Panc1 (cell line): ENCODE measurements at regions not wholly inside any gene's neighbourhood (a gene's known extent, or its start where the extent isn't known, plus 50 kb on each side); places are given as distances from the start of the nearest gene placed in this dataset.

Source experiments
- ATAC-seq: fragments of 200-7000 bp; cut with Tn5 transposase; 2 replicates; pipeline ENCODE4 v1.9.1; 2020; ENCODE audit warnings: mild to moderate bottlenecking, moderate library complexity
- BruUV-seq: library from RNA; stranded (reverse); fragments of 400-500 nt; replicated peaks from 2 replicates; lab custom pipeline; 2021; lab: Mats Ljungman, UMichigan
- CTCF ChIA-PET: fragments of 300-600 bp; sonication (Branson Sonifier 250); formaldehyde crosslinking; loops from one replicate; lab custom pipeline; 2022; ENCODE audit warnings: antibody characterized with exemption; lab: Charles Lee
- POLR2A ChIA-PET: fragments of 300-600 bp; sonication (Branson Sonifier 250); formaldehyde crosslinking; loops from one replicate; lab custom pipeline; 2022; ENCODE audit warnings: antibody characterized with exemption; lab: Charles Lee
- DNase-seq: peaks from one replicate; pipeline ENCODE4 v3.0.0-alpha.2; 2010; ENCODE audit warnings: low read depth, low spot score
- H3K27ac ChIP-seq: 2 replicates; pipeline ENCODE4 v1.5.1; 2011; ENCODE audit warnings: mild to moderate bottlenecking, low read length, inconsistent platforms
- H3K27me3 ChIP-seq: fragments of 200-500 bp; sonication (Bioruptor generic); 2 replicates; pipeline ENCODE4 v1.6.0; 2014; ENCODE audit warnings: low read length, inconsistent platforms; ENCODE audit not compliant: control insufficient read depth, insufficient read depth
- H3K36me3 ChIP-seq: fragments of 200-500 bp; sonication (Bioruptor generic); 2 replicates; pipeline ENCODE4 v1.5.1; 2014; ENCODE audit warnings: inconsistent platforms, mild to moderate bottlenecking, low read length, moderate library complexity; ENCODE audit not compliant: control insufficient read depth, insufficient read depth
- H3K4me1 ChIP-seq: 2 replicates; pipeline ENCODE4 v1.5.1; 2011; ENCODE audit warnings: inconsistent platforms, mild to moderate bottlenecking, low read length, moderate library complexity; ENCODE audit not compliant: control insufficient read depth, insufficient read depth
- H3K4me3 ChIP-seq, 2 experiments: 2 replicates each; pipeline ENCODE4 v1.5.1; 2011 to 2012; ENCODE audit warnings: low read depth in 2 of 2, low read length in 2 of 2, mild to moderate bottlenecking in 2 of 2, inconsistent platforms in 1 of 2, moderate library complexity in 1 of 2
- H3K9me3 ChIP-seq: fragments of 200-500 bp; sonication (Bioruptor generic); 2 replicates; pipeline ENCODE4 v1.5.1; 2014; ENCODE audit warnings: low read depth, mild to moderate bottlenecking, inconsistent platforms, low read length, moderate library complexity; ENCODE audit not compliant: control insufficient read depth, insufficient read depth
- POLR2AphosphoS5 ChIP-seq: IDR thresholded peaks from 2 replicates; pipeline ENCODE4 v1.6.1; 2012; ENCODE audit warnings: mild to moderate bottlenecking, low read depth, low read length, moderate library complexity
- SIN3A ChIP-seq: IDR thresholded peaks from 2 replicates; pipeline ENCODE4 v1.6.1; 2012; ENCODE audit warnings: low read depth, mild to moderate bottlenecking, low read length, moderate library complexity, borderline replicate concordance; ENCODE audit not compliant: insufficient read depth
- TCF7L2 ChIP-seq: IDR thresholded peaks from 2 replicates; pipeline ENCODE4 v1.6.1; 2011; ENCODE audit warnings: mild to moderate bottlenecking, low read depth, low read length, inconsistent platforms
- in situ Hi-C: cut with HindIII; loops from 2 replicates; pipeline ENCODE4 v1.10.0; 2016; ENCODE audit warnings: low sequenced_read_pairs, low pct_unique_long_range_greater_than_20kb
- intact Hi-C: fragments of 100-400 bp; cut with micrococcal nuclease; formaldehyde crosslinking; loops from one replicate; pipeline ENCODE4 v1.10.0; 2022; ENCODE audit not compliant: unreplicated experiment
- TF ChIP-seq, protein P1 (sequence below): fragments of 450-650 bp; IDR thresholded peaks from 2 replicates; pipeline ENCODE4 v1.5.1; 2017; ENCODE audit warnings: mild to moderate bottlenecking
- TF ChIP-seq, protein P2 (sequence below), 2 experiments: IDR thresholded peaks; 2 replicates each; pipeline ENCODE4 v1.6.1; 2011 to 2012; ENCODE audit warnings: low read depth in 2 of 2, control low read depth in 1 of 2, low read length in 1 of 2, mild to moderate bottlenecking in 1 of 2, moderate library complexity in 1 of 2; ENCODE audit not compliant: insufficient read depth in 1 of 2

DNA sequence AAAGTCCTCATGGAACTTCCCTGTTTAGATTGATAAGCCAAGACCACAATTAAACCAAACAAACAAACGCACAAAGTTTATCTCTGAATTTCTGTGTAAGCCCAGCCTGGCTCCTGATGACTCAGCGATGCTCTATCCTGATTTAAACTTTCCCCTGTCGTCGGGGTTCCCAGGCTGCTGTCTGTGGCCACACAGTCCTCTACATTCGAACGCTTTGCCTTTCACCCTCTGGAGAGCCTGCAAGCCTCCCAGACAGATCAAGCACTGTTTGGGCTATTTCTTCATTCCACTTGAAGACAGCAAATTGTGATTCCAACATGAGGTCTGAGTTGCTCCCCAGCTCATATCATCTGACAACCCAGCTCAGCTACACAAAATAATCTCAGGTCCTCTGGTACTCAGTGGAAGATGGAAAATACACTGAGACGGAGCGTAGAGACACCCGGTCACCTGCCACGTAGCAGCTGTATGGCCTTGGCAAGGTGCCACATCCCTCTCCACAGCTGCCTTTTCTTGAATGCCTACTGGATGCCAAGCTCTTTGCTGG lies 51.2 kb downstream of the CYRIA start:
- no peaks in the 10 kb centered on the region for H3K9me3 ChIP-seq
- in situ Hi-C loops: no loop called here
- H3K27ac ChIP-seq: no peak overlapping the region
- ChIA-PET POLR2A (no interaction called here), CTCF (no interaction called here)
- no peak for DNase-seq
- intact Hi-C loops: no loop called here
- ATAC-seq: no peak
- peaks cover 8% of the 10 kb centered on the region for H3K27me3 ChIP-seq
- H3K4me3 ChIP-seq: no peak overlapping the region
- no TSS peak for BruUV-seq
- H3K36me3 ChIP-seq: no peaks in the 10 kb centered on the region
- H3K4me1 ChIP-seq: no peaks in the 10 kb centered on the region
- TF ChIP-seq SIN3A: no peak
- TF ChIP-seq TCF7L2: no peak
- TF ChIP-seq, protein P1, sequence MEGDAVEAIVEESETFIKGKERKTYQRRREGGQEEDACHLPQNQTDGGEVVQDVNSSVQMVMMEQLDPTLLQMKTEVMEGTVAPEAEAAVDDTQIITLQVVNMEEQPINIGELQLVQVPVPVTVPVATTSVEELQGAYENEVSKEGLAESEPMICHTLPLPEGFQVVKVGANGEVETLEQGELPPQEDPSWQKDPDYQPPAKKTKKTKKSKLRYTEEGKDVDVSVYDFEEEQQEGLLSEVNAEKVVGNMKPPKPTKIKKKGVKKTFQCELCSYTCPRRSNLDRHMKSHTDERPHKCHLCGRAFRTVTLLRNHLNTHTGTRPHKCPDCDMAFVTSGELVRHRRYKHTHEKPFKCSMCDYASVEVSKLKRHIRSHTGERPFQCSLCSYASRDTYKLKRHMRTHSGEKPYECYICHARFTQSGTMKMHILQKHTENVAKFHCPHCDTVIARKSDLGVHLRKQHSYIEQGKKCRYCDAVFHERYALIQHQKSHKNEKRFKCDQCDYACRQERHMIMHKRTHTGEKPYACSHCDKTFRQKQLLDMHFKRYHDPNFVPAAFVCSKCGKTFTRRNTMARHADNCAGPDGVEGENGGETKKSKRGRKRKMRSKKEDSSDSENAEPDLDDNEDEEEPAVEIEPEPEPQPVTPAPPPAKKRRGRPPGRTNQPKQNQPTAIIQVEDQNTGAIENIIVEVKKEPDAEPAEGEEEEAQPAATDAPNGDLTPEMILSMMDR: no peak
- TF ChIP-seq, protein P2, sequence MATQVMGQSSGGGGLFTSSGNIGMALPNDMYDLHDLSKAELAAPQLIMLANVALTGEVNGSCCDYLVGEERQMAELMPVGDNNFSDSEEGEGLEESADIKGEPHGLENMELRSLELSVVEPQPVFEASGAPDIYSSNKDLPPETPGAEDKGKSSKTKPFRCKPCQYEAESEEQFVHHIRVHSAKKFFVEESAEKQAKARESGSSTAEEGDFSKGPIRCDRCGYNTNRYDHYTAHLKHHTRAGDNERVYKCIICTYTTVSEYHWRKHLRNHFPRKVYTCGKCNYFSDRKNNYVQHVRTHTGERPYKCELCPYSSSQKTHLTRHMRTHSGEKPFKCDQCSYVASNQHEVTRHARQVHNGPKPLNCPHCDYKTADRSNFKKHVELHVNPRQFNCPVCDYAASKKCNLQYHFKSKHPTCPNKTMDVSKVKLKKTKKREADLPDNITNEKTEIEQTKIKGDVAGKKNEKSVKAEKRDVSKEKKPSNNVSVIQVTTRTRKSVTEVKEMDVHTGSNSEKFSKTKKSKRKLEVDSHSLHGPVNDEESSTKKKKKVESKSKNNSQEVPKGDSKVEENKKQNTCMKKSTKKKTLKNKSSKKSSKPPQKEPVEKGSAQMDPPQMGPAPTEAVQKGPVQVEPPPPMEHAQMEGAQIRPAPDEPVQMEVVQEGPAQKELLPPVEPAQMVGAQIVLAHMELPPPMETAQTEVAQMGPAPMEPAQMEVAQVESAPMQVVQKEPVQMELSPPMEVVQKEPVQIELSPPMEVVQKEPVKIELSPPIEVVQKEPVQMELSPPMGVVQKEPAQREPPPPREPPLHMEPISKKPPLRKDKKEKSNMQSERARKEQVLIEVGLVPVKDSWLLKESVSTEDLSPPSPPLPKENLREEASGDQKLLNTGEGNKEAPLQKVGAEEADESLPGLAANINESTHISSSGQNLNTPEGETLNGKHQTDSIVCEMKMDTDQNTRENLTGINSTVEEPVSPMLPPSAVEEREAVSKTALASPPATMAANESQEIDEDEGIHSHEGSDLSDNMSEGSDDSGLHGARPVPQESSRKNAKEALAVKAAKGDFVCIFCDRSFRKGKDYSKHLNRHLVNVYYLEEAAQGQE (IDR thresholded peaks at IDR 0.05; ENCODE audit: insufficient read depth in 1 of 2, low read depth in 2 of 2, low read length in 1 of 2): no peak
- TF ChIP-seq POLR2AphosphoS5: no peak

DNA sequence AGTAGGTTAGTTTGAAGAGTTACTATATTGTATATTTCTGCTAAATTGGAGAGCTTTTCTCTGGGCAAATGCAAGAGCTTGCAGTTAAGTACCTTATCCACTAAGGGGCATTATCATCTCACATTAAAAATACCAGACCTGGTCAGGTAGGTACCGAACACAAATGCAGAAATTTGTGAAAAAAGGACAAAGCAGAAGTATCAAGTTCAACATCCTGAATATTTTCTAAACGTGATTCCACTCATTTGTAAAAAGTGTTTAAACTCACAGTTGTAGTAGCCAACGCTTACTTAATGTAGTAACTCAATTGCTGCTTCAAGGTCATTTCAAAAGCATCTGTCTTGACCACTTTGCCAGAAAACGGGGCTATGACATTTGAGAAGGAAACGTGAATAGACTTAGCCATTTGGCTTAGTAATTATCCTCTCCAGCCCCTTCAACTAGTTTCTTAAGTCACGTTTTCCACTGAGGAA lies 52.1 kb downstream of the CYRIA start:
- Histone ChIP-seq H3K9me3 (no peaks in the 10 kb centered on the region), H3K4me1 (no peaks in the 10 kb centered on the region), H3K27me3 (peaks cover 8% of the 10 kb centered on the region), H3K36me3 (no peaks in the 10 kb centered on the region), H3K4me3 (no peak overlapping the region), H3K27ac (no peak overlapping the region)
- intact Hi-C loops: loop anchor here (1.0 kb wide), 1 partner anchor 144 kb away; no protein-coding TSS in a partner anchor
- DNase-seq (no peak), ATAC-seq (no peak)
- in situ Hi-C loops: no loop called here
- no TSS peak for BruUV-seq
- ChIA-PET CTCF (interaction anchor here (1.4 kb wide), 1 partner anchor 144 kb away, joined by 5 read pairs; no protein-coding TSS in a partner anchor), POLR2A (no interaction called here)
- no peak for TF ChIP-seq POLR2AphosphoS5
- TF ChIP-seq, protein P1: peak; percentile 59; the same call in 1 of the 2 replicates
